ENCODE measurements at regions not wholly inside any gene's neighbourhood (a gene's known extent, or its start where the extent isn't known, plus 50 kb on each side); places are given as distances from the start of the nearest gene placed in this dataset.
"Not testable (repeated sequence)": the region's sequence is repeated elsewhere in the genome, so short reads cannot be mapped to it uniquely, and the experiment has no call there.

DNA sequence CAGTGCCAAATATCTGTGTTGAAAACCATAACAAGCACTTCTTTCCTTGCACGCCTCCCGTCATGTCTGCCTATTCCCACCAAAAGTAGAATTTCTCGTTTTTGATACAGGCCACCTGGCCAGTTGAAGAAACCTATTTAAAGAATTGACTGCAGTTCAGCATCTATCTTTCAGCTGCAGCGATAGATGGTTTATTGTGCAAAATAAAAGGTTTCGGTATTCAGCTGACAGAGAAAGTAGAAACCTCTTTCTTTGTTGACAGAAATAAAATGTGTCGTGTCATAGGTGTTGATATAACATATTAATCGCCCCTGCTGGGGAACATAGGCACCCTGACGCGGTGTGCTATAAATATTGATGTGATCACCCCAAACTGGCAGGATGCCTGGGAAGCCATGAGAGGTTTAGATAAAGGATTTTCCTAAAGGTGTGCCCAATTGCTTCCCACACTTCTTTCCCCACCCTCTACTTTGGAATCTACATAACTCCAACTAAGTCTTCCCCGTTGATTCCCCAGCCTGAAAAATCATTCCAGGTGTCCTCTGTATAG is 570.4 kb downstream of the CCDC85A start:
- no peak for DNase-seq (ENCODE audit: low read depth)
- no peak overlapping the region for H3K4me3 ChIP-seq (ENCODE audit: low read depth, low read length)

GRCh38 chr2:56754627-56755026 is 570.8 kb downstream of the CCDC85A start:
- no peak overlapping the region for H3K4me3 ChIP-seq (ENCODE audit: low read depth, low read length)
- no peak for DNase-seq (ENCODE audit: low read depth)

GRCh38 chr2:56757884-56758545 is 574.2 kb downstream of the CCDC85A start:
- no peak for DNase-seq (ENCODE audit: low read depth)

GRCh38 chr2:56763683-56764082 is 579.9 kb downstream of the CCDC85A start:
- no peak for DNase-seq (ENCODE audit: low read depth)

More at GRCh38 chr2:56757884-56758545, 574.2 kb downstream of the CCDC85A start:
- H3K4me3 ChIP-seq (ENCODE audit: low read depth, low read length): no peak overlapping the region

GRCh38 chr2:56768973-56769372 is 585.2 kb downstream of the CCDC85A start:
- no peak for DNase-seq (ENCODE audit: low read depth)
- H3K4me3 ChIP-seq (ENCODE audit: low read depth, low read length): no peak overlapping the region

More at GRCh38 chr2:56763683-56764082, 579.9 kb downstream of the CCDC85A start:
- H3K4me3 ChIP-seq (ENCODE audit: low read depth, low read length): no peak overlapping the region

GRCh38 chr2:56770490-56770889 is 586.7 kb downstream of the CCDC85A start:
- DNase-seq (ENCODE audit: low read depth): peak; percentile 37
- H3K4me3 ChIP-seq (ENCODE audit: low read depth, low read length): no peak overlapping the region

DNA sequence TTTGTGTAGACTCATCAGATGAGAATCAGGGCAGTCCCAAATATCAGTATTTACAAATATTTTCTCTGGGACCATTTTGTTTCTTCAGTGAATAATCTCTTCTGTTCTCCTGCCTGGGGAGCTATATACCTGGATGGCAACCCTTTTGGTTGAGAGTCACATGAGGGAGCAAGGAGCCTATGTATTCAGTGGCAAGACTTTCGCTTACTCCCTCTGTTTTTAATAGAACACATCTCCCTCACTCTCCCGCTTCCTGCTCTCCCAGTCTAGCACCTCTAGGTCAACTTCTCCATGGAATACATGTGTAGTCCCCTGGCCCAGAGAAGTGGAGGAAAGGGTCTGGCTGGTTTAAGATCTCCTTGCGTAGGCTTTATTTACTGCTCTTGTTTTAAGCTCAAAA is 600.3 kb downstream of the CCDC85A start:
- no peak overlapping the region for H3K4me3 ChIP-seq (ENCODE audit: low read depth, low read length)
- DNase-seq (ENCODE audit: low read depth): no peak

DNA sequence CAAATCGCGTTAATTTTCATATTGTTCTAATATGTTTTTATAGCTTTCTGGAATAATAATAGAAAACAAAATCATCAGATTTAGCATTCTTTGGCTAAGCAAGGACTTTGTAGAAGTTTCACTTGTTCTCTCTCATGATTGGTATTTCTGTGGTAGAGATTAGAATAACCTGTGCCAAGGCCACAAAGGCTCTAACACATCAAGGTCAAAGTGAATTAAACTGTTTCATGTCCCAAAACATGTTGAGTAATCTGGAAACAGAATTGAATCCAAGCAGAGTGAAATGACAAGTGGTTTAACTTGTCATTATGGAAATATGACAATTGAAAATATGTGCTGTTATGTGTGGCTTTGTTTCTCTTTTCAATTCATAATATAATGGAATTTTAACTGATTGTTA is 617.4 kb downstream of the CCDC85A start:
- DNase-seq (ENCODE audit: low read depth): no peak
- H3K4me3 ChIP-seq (ENCODE audit: low read depth, low read length): no peak overlapping the region

DNA sequence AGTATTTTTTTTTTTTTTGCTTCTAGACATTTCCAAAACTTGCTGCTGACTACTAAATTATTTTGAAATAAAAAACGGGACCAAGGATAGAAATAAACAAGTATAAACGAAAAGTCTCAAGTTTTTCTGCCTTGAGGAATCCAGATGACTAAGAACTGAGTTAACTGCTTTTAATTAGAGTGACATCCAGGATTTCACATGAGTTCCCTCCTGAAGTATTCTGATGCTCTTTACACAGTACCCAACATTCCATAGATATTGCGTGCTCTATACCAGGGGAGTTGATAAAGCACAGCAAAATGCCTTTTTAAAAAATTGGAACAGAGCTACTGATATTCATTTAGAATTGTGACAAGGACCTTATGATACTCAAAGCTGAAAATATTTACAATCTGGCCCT is 618.0 kb downstream of the CCDC85A start:
- DNase-seq (ENCODE audit: low read depth): no peak
- no peak overlapping the region for H3K4me3 ChIP-seq (ENCODE audit: low read depth, low read length)

- no peak for DNase-seq (ENCODE audit: low read depth)
- H3K4me3 ChIP-seq (ENCODE audit: low read depth, low read length): no peak overlapping the region
Observed at GRCh38 chr2:56803596-56803995, 619.8 kb downstream of the CCDC85A start.

DNA sequence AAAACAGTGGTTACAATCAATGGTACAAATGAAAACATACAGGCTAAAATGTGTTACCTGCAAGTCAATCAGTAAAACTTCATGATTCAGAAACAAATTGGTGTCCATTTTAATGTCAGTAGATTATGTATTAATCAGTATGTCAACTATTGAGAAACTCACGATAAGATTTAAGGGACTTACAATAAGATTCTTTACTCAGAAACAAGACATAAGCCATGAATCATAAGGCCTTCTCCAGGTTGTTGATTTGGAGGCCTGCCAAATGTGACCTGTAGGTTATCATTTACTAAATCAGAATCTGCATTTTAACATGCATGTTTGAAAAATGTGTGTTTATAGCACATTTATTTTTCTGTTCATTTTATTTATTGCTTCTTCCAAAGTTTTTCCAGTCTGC is 623.1 kb downstream of the CCDC85A start:
- DNase-seq (ENCODE audit: low read depth): no peak
- H3K4me3 ChIP-seq (ENCODE audit: low read depth, low read length): no peak overlapping the region

DNA sequence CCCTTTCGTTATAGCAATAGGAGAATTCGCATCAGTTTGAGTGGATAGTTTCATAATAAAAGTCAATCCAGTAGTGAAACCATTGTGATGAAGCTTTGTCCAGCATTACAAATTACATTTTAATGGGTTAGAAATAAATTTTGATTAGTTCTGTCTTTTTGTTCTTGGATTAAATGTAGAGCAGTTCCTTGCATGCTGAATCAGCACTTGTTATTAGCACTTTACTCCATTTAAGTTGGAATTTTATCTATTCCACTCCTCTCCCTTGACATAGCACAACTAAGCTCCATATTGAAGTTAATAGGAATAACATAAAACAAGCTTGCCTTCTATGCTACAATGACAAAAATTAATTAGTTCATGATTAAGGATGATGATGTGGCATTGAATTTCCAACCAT is 624.1 kb downstream of the CCDC85A start:
- DNase-seq (ENCODE audit: low read depth): no peak
- H3K4me3 ChIP-seq (ENCODE audit: low read depth, low read length): no peak overlapping the region

- no peak overlapping the region for H3K4me3 ChIP-seq (ENCODE audit: low read depth, low read length)
- no peak for DNase-seq (ENCODE audit: low read depth)
Observed at GRCh38 chr2:56811401-56811800, 627.6 kb downstream of the CCDC85A start.

GRCh38 chr2:56812432-56812831 is 628.6 kb downstream of the CCDC85A start:
- no peak for DNase-seq (ENCODE audit: low read depth)
- H3K4me3 ChIP-seq (ENCODE audit: low read depth, low read length): no peak overlapping the region

DNA sequence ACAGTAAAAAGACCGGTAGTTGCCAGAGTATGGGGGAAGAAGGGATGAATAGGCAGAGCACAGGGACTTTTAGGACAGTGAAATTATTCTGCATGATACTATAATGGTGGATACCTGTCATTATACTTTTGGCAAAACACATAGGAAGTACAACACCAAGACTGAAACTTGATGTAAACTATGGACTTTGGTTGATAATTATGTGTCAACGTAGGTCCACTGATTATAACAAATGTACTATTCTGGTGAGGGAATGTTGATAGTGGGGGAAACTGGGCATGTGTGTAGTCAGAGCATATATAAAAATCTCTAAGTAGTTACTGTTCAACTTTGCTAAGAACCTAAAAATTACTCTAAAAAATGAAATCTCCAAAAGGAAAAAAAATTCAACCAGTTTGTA is 629.7 kb downstream of the CCDC85A start:
- DNase-seq (ENCODE audit: low read depth): no peak
- H3K4me3 ChIP-seq (ENCODE audit: low read depth, low read length): no peak overlapping the region

- DNase-seq (ENCODE audit: low read depth): no peak
- H3K4me3 ChIP-seq (ENCODE audit: low read depth, low read length): no peak overlapping the region
Observed at GRCh38 chr2:56816666-56817065, 632.9 kb downstream of the CCDC85A start.

DNA sequence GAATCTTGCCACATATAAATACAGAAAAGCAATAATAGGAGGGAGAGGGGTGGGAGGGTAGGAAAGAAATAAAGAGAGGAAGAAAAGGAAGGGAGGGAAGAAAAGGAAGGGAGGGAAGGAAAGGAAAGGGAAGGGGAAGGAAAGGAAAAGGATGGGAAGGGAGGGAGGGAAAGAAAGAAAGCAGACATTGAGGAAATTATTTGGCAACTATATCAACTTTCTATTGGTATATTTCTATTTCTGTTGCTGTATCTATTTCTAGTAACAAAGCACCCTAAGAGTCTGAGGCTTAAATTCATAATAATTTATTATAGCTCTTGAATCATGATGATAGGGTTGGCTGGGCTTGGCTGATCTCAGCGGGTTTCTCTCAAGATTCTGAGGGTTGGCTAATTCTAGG is 648.0 kb downstream of the CCDC85A start:
- H3K4me3 ChIP-seq (ENCODE audit: low read depth, low read length): no peak overlapping the region
- no peak for DNase-seq (ENCODE audit: low read depth)

GRCh38 chr2:56834686-56835085 is 650.9 kb downstream of the CCDC85A start:
- no peak overlapping the region for H3K4me3 ChIP-seq (ENCODE audit: low read depth, low read length)
- no peak for DNase-seq (ENCODE audit: low read depth)

DNA sequence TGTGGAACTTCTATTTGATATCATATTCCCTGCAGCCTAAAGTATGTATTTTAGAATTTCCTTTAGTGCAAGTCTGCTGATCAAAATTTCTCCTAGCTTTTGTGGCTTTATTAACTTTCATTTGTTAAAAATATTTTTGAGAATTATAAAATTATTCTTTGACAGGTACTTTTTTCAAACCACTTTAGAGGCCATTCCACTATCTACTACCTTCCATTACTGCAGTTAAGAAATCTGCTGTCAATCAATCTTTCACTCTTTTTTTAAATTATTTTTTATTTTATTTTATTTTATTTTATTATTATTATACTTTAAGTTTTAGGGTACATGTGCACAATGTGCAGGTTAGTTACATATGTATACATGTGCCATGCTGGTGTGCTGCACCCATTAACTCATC is 656.2 kb downstream of the CCDC85A start:
- H3K4me3 ChIP-seq (ENCODE audit: low read depth, low read length); DNase-seq (ENCODE audit: low read depth): not testable (repeated sequence)

GRCh38 chr2:56860991-56861390 is 677.2 kb downstream of the CCDC85A start:
- DNase-seq (ENCODE audit: low read depth): no peak
- H3K4me3 ChIP-seq (ENCODE audit: low read depth, low read length): no peak overlapping the region

GRCh38 chr2:56871644-56872043 is 687.9 kb downstream of the CCDC85A start:
- H3K4me3 ChIP-seq (ENCODE audit: low read depth, low read length): no peak overlapping the region

More at GRCh38 chr2:56871644-56872043, 687.9 kb downstream of the CCDC85A start:
- no peak for DNase-seq (ENCODE audit: low read depth)
